GM12892 (cell line): ENCODE measurements at regions not wholly inside any gene's neighbourhood (a gene's known extent, or its start where the extent isn't known, plus 50 kb on each side); places are given as distances from the start of the nearest gene placed in this dataset.

Experiments used
- POLR2A ChIP-seq: IDR thresholded peaks from 2 replicates; pipeline ENCODE4 v1.6.1; 2011; ENCODE audit warnings: low read depth, low read length, control low read depth
- POLR2AphosphoS5 ChIP-seq: IDR thresholded peaks from 2 replicates; pipeline ENCODE4 v1.6.1; 2011; ENCODE audit warnings: low read depth, low read length, control low read depth
- TAF1 ChIP-seq: IDR thresholded peaks from 2 replicates; pipeline ENCODE4 v1.6.1; 2011; ENCODE audit warnings: low read depth, mild to moderate bottlenecking, control low read depth, low read length, borderline replicate concordance

DNA sequence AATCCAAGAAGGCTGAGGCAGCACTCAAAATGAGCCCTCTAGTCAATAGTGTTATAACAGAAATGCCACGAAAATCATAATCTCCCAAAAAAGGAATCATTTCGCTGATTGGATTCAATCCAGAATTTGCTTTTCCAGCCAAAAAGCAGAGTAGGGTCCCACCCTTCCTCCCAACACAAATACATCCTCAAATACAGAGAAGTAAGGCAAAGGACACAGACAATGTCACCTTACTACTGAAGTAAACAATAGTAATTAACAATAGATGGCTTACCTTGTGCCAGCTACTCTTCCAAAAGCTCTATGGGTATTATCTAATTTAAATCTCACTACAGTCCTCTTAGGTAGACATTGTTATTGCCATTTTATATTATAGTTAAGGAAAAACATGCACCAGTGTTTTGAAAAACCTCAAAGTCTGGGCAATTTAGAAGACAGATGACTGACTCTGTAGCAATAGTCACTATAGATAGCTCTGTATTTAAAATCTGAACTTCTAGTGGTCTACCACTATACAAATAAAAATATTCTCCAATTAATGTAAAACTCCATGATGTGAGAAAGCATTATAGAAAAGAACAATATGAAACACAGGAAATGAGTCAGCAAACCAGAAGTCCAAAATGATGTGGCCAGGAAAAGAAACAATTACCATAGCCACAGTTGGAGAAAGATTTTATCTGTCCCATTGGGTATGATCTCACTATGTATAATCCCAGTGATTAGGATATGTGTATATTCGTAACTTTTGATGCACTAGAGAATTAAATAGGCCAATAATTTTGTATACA, 305.0 kb upstream of the ERBB4 start:
- TF ChIP-seq TAF1 (no peak), POLR2A (no peak), POLR2AphosphoS5 (no peak)
